ENCODE measurements at regions not wholly inside any gene's neighbourhood (a gene's known extent, or its start where the extent isn't known, plus 50 kb on each side); places are given as distances from the start of the nearest gene placed in this dataset.

DNA sequence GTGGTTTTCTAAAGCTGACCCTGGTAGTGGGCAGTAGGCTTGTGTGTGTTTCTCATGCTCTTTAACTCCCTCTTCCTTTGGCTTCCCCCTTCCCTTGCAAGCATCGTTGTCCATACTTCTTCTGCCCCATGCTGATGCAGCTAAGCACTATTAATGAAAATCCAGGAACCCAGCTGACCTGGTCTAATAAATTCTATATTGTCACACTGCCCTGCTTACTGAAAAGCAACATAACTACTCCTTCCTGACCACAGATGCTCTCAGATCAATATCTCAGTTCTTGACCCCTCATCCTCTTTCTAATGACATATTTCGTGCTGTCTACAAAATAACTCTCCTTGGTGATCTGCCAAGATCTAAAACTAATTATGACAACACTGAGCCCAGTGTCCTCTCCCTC lies 405.5 kb downstream of the EFNA5 start:
- Histone ChIP-seq H3K9me3 (ENCODE audit: control insufficient read depth in 2 of 3, insufficient read depth in 1 of 3, low read length in 3 of 3) (peaks cover 0 to 3% (median 0%) of the 10 kb centered on the region in 3 donors), H3K36me3 (ENCODE audit: control insufficient read depth in 2 of 3, insufficient read depth in 3 of 3, low read length in 3 of 3) (no peaks in the 10 kb centered on the region), H3K27me3 (ENCODE audit: control insufficient read depth, insufficient read depth, low read length) (no peaks in the 10 kb centered on the region), H3K4me3 (ENCODE audit: low read length in 3 of 3) (no peak overlapping the region), H3K4me1 (ENCODE audit: control insufficient read depth in 2 of 3, insufficient read depth in 2 of 3, low read depth in 1 of 3, low read length in 3 of 3) (no peaks in the 10 kb centered on the region), H3K9ac (ENCODE audit: low read length in 3 of 3) (no peak overlapping the region), H3K27ac (ENCODE audit: low read depth in 2 of 2, low read length in 2 of 2) (no peak overlapping the region)
- TF ChIP-seq, protein P1, sequence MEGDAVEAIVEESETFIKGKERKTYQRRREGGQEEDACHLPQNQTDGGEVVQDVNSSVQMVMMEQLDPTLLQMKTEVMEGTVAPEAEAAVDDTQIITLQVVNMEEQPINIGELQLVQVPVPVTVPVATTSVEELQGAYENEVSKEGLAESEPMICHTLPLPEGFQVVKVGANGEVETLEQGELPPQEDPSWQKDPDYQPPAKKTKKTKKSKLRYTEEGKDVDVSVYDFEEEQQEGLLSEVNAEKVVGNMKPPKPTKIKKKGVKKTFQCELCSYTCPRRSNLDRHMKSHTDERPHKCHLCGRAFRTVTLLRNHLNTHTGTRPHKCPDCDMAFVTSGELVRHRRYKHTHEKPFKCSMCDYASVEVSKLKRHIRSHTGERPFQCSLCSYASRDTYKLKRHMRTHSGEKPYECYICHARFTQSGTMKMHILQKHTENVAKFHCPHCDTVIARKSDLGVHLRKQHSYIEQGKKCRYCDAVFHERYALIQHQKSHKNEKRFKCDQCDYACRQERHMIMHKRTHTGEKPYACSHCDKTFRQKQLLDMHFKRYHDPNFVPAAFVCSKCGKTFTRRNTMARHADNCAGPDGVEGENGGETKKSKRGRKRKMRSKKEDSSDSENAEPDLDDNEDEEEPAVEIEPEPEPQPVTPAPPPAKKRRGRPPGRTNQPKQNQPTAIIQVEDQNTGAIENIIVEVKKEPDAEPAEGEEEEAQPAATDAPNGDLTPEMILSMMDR (IDR thresholded peaks at IDR 0.05; ENCODE audit: borderline replicate concordance, extremely low read depth, insufficient read depth), result no peak
- DNase-seq (no peak), FAIRE-seq (no peak)
- intact Hi-C loops (cut with DNase I), result no loop called here

DNA sequence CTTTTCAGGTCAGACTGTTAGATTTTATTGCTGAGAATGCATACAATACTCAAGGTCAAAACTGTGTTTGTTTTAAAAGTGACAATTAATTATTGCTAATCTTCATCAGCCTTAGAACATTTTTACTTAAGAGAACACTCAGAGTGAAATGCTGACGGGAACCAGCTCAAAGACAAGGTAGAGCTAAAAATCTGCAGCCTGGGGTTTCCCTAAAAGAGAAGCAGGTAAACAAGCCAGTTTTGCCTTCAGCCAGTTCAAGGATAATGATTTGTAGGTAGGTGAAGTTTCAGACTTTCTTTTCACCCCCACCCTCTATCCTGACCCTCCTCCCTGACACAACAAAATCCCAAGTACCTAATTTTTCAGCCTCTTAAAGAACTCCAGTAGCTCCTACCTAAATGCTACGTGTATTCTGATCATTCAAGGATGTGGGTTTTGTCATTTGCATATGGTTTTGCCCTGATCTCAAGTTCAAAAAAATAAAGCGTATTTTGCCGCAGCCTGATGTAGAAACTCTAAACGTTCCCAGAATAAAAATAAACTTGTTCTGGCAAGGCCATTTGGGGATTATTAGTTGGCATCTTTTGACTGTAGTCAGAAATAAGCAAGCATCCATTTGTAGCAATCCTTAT lies 407.2 kb downstream of the EFNA5 start:
- no peak overlapping the region for H3K4me3 ChIP-seq (ENCODE audit: low read length in 3 of 3)
- no peaks in the 10 kb centered on the region for H3K36me3 ChIP-seq (ENCODE audit: control insufficient read depth in 2 of 3, insufficient read depth in 3 of 3, low read length in 3 of 3)
- intact Hi-C loops (cut with DNase I), result no loop called here
- H3K27me3 ChIP-seq (ENCODE audit: control insufficient read depth, insufficient read depth, low read length), result no peaks in the 10 kb centered on the region
- no peaks in the 10 kb centered on the region for H3K4me1 ChIP-seq (ENCODE audit: control insufficient read depth in 2 of 3, insufficient read depth in 2 of 3, low read depth in 1 of 3, low read length in 3 of 3)
- TF ChIP-seq, protein P1 (IDR thresholded peaks at IDR 0.05; ENCODE audit: borderline replicate concordance, extremely low read depth, insufficient read depth), result no peak
- H3K9me3 ChIP-seq (ENCODE audit: control insufficient read depth in 2 of 3, insufficient read depth in 1 of 3, low read length in 3 of 3), result peaks cover 0 to 3% (median 0%) of the 10 kb centered on the region in 3 donors
- H3K27ac ChIP-seq (ENCODE audit: low read depth in 2 of 2, low read length in 2 of 2), result no peak overlapping the region
- no peak for DNase-seq
- H3K9ac ChIP-seq (ENCODE audit: low read length in 3 of 3), result no peak overlapping the region
- FAIRE-seq, result no peak

DNA sequence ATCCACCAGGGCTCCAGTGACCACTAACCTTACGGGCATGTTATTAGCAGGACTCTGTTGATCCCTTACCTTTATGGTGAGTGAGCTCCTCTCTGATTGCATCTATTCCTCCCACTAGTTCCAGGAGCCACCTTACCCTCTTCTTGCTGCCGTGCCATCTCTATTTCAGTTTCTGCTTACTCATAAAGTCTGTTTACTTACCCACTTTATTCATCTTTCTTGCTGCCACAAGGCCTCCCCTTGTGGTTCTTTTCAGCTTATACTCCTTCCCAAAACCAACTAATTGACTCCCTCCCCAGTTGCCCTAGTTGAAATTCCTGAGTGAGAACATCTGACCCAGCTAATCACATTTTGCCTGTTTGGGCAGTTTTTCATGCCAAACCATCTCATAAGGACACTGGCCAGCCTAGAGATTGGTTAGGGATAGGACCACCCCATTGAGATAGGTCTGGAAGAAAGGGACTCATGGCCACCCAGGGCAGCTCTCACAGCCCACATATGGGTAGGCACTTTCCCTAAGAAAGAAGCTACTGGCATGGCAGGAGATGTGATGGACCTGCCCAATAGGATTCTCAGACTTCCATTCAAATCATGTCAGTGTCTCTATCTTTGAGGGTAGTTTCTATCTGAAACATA lies 412.7 kb downstream of the EFNA5 start:
- FAIRE-seq (no peak), DNase-seq (no peak)
- Histone ChIP-seq H3K4me1 (ENCODE audit: control insufficient read depth in 2 of 3, insufficient read depth in 2 of 3, low read depth in 1 of 3, low read length in 3 of 3) (no peaks in the 10 kb centered on the region), H3K27ac (ENCODE audit: low read depth in 2 of 2, low read length in 2 of 2) (no peak overlapping the region), H3K9me3 (ENCODE audit: control insufficient read depth in 2 of 3, insufficient read depth in 1 of 3, low read length in 3 of 3) (peaks cover 0 to 3% (median 0%) of the 10 kb centered on the region in 3 donors), H3K27me3 (ENCODE audit: control insufficient read depth, insufficient read depth, low read length) (no peaks in the 10 kb centered on the region), H3K4me3 (ENCODE audit: low read length in 3 of 3) (no peak overlapping the region), H3K9ac (ENCODE audit: low read length in 3 of 3) (no peak overlapping the region), H3K36me3 (ENCODE audit: control insufficient read depth in 2 of 3, insufficient read depth in 3 of 3, low read length in 3 of 3) (no peaks in the 10 kb centered on the region)
- TF ChIP-seq, protein P1 (IDR thresholded peaks at IDR 0.05; ENCODE audit: borderline replicate concordance, extremely low read depth, insufficient read depth), result no peak
- intact Hi-C loops (cut with DNase I), result no loop called here
